Erythroblast (primary cell): ENCODE measurements at regions not wholly inside any gene's neighbourhood (a gene's known extent, or its start where the extent isn't known, plus 50 kb on each side); places are given as distances from the start of the nearest gene placed in this dataset.
"Not testable (repeated sequence)": the region's sequence is repeated elsewhere in the genome, so short reads cannot be mapped to it uniquely, and the experiment has no call there.

Experiments
- DNase-seq, 2 experiments: peaks; one replicate each; lab custom pipeline; 2025; lab: John Stamatoyannopoulos, UW
- GATA1 ChIP-seq: IDR thresholded peaks from 2 replicates; pipeline ENCODE4 v1.6.1; 2011; ENCODE audit warnings: low read depth, mild to moderate bottlenecking, control low read depth, low read length, moderate library complexity
- POLR2A ChIP-seq: IDR thresholded peaks from 2 replicates; pipeline ENCODE4 v1.6.1; 2011; ENCODE audit warnings: mild to moderate bottlenecking, low read length

- TF ChIP-seq GATA1 (no peak), POLR2A (no peak)
- DNase-seq: no peak
These were observed 136.0 kb downstream of the NR2F2 start for GRCh38 chr15:96466389-96466947.

GRCh38 chr15:96468036-96468435, 137.5 kb downstream of the NR2F2 start:
- TF ChIP-seq POLR2A: no peak
- TF ChIP-seq GATA1: no peak
- DNase-seq: no peak

GRCh38 chr15:96470681-96471310, 140.3 kb downstream of the NR2F2 start:
- DNase-seq: no peak

GRCh38 chr15:96472681-96473080, 142.2 kb downstream of the NR2F2 start:
- TF ChIP-seq GATA1: no peak
- no peak for TF ChIP-seq POLR2A
- DNase-seq: no peak

More at GRCh38 chr15:96470681-96471310, 140.3 kb downstream of the NR2F2 start:
- no peak for TF ChIP-seq GATA1

GRCh38 chr15:96473556-96473955, 143.1 kb downstream of the NR2F2 start:
- TF ChIP-seq GATA1 (no peak), POLR2A (no peak)

GRCh38 chr15:96474231-96474664, 143.7 kb downstream of the NR2F2 start:
- DNase-seq: no peak
- TF ChIP-seq GATA1 (no peak), POLR2A (no peak)

More at GRCh38 chr15:96473556-96473955, 143.1 kb downstream of the NR2F2 start:
- no peak for DNase-seq

- no peak for TF ChIP-seq POLR2A
- no peak for TF ChIP-seq GATA1
- DNase-seq: no peak
These were observed 146.7 kb downstream of the NR2F2 start for GRCh38 chr15:96477227-96477626.

GRCh38 chr15:96484412-96484811, 153.9 kb downstream of the NR2F2 start:
- DNase-seq: not testable (repeated sequence)

- no peak for TF ChIP-seq GATA1
- TF ChIP-seq POLR2A: no peak
- DNase-seq: no peak
These were observed 154.3 kb downstream of the NR2F2 start for GRCh38 chr15:96484830-96485229.

- TF ChIP-seq POLR2A: no peak
- TF ChIP-seq GATA1: no peak
- DNase-seq: no peak
These were observed 156.7 kb downstream of the NR2F2 start for GRCh38 chr15:96487245-96487644.

GRCh38 chr15:96491066-96491699, 160.7 kb downstream of the NR2F2 start:
- not testable (repeated sequence) for DNase-seq

- not testable (repeated sequence) for DNase-seq
These were observed 161.5 kb downstream of the NR2F2 start for GRCh38 chr15:96491700-96492644.

- no peak for DNase-seq
- TF ChIP-seq POLR2A (no peak), GATA1 (no peak)
These were observed 164.0 kb downstream of the NR2F2 start for GRCh38 chr15:96494505-96494904.

GRCh38 chr15:96495386-96495785, 164.9 kb downstream of the NR2F2 start:
- TF ChIP-seq POLR2A: no peak
- TF ChIP-seq GATA1: no peak
- no peak for DNase-seq
